Inferior parietal cortex (tissue), 1 donor: ENCODE measurements at regions not wholly inside any gene's neighbourhood (a gene's known extent, or its start where the extent isn't known, plus 50 kb on each side); places are given as distances from the start of the nearest gene placed in this dataset.
"Not testable (repeated sequence)": the region's sequence is repeated elsewhere in the genome, so short reads cannot be mapped to it uniquely, and the experiment has no call there.

Experiments
- DNase-seq: peaks from one replicate; pipeline ENCODE4 v3.0.0-alpha.2; 2016; ENCODE audit errors: extremely low spot score

DNA sequence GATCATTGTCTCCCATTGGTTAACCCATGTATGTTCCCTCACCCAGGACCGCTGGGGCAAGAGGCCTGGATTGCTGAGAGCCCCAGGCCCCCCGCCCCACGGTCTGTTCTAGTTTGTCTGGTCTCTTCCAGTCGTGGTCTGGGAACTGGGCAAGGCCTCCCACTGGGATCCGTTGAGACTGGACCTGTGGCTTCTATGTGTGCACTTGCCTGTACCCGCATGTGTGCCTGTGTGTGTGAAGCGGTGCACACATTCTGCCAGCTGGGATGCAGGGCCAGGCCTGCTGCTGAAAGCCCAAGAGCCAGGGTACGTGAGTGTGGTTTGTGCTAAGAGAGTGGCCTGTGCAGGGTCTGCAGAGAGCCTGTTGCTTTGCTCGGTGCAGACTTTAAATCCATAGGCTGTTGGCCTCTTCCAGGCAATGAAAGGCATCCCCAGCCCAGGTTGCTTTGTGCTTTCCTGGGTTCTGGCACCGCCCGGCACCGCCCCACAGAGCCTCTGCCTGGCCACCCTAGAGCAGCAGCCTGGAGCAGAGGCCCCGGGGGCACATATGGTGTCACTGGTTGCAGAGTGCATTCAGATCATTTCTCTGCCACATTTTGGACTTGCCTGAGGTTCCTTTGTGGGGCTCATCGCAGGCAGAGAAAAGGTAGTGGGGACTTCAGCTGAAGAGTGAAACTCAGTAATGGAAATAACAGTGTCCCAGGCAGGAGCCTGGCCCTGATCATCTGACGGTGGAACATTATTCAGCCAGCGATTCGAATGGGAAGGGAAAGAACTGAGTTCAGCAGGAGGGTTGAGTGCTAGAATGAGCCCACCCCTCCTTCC, 215.5 kb downstream of the GLRX3 start:
- no peak for DNase-seq

DNA sequence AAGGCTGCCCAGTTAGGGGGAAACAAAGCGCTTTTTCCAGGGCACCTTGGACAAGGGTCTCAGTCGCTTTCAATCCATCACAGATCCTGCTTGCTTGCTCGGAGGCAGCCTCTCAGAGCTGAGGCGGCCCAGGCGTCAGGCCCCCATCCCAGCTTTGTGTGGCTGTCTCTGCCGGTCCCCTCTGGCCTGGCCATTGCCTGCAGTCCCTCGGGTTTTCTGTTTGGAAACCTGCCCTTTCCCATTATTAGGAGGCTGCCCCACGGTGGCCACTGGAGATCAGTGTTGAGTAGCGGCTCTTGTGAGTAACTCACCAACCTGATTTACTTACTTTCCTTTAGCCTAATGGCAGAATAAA, 216.1 kb downstream of the GLRX3 start:
- no peak for DNase-seq

DNA sequence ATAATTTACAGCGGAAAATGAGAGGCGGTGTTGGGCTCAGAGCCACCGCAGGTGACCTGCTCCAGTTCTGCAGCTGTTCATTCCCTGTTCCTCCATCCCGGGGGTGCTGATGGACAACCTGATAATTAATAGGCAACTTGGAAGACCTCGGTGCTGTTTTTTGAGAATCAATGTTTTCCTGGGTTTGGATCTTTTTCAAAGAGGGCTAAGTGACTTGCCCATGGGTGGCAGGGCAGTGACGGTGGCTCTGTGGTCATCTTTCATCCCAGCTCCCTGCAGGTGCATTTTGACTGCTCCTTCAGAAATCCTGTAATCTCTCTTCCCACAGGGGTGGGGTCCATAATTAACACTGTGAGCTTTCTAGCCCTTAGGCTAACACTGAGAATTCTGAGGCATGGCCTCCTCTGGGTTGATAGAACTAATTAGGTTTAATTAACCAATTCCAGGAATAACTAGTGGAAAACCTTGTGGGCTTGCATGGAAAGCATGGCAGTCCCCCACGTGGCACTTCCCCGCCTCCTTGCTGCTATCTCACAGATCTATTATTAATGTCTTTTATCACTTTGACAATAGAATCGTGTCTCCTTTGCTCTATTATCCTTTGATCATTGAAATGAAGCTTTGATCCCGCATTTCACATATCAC, 217.9 kb downstream of the GLRX3 start:
- DNase-seq, result no peak

DNA sequence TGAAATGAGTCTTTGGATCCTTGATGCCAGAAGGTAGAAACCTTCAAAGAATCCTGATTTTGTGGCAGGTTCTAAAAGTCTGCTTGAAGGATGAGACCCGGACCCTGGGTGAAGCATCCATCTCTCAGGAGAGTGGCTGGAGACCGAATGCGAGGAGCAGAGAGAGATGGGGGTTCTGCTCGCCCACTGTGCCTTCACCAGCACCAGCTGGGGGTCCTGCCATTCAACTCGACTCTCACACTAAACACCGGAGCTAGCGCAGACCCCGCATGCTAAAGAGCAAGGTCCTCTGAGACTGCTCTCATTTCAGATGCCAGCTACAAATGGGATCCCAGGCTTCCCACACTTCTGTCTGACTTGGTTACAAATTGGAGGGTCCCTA, 218.4 kb downstream of the GLRX3 start:
- DNase-seq, result no peak

DNA sequence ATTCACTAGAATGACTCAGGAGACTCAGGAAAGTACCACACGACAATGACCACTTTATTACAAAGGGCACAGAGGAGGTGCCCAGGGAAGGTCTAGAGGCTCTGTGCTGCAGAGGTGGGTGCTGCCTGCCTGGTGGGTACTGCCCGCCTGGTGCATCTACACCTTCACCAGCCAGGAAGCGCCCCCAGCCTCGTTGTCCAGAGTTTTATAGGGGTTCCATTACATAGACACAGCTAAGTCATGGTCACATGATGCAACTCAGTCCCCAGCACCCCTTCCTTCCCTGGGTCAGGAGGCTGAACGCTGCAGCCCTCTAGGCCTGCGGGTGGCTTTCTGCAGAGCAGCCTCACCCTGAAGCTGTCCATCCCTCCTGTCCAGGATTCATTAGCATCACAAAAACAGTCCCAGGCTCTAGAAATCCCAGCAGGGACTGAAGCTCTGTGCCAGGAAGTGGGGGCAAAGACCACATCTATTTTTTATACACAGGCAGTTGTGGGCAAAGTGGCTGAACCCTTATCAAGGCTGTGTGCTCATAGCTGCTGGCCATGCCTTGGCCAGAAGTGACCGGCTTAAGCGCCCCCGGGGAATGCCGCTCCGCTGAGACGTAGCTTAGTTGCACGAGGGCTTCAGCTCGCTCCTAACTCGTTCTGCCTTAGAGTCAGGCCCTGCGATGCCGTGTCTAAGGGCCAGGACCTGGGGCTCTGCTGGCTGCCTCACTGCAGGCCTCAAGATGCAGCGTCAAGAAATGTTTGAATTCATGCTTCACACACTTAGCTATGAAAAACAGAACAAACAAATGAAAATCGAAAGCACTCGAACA, 219.0 kb downstream of the GLRX3 start:
- DNase-seq, result no peak

DNA sequence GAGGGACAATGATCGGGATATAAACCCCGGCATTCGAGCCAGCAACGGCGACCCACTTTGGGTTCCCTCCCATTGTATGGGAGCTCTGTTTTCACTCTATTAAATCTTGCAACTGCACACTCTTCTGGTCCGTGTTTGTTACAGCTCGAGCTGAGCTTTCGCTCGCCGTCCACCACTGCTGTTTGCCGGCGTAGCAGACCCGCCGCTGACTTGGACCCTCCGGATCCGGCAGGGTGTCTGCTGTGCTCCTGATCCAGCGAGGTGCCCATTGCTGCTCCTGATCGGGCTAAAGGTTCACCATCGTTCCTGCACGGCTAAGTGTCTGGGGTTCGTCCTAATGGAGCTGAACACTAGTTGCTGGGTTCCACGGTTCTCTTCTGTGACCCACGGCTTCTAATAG, 220.2 kb downstream of the GLRX3 start:
- not testable (repeated sequence) for DNase-seq

DNA sequence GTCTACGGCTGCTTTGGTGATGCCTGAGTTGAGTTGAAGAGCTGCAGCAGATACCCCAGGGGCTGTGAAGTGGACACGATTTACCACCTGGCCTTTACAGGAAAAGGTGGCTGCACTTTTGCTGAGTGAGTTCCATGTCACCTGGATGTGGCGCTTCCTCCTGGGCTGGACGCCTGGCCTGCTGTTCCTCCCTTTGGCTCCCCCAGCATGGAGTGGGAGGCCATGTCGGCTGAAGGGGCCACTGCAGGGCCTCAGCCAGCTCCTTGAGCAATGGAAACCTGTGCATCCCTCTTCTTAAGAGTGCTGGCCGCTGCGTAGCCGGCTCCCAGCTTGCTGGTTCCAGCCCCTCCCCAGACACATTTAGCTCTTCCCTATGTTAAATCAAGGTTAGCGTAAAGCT, 221.0 kb downstream of the GLRX3 start:
- no peak for DNase-seq

DNA sequence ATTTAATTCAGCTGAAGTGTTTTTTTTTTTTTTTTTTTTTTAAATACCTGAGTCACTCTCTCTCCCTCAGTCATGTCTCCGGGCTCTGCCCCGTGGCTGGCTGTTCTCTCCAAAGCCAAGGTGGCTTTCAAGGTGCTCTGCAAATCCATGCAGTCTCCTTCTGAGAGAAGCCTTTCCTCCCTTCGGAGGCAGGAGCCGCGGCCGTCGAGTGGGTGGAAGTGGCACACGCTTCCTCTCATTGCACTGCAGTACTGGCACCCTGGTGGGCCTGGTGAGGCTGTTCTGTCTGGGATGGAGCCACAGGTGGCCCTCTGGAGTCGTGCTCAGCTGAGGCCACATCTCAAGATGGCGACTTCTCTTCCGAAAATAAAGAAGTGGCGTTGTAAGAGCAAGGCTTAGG, 221.8 kb downstream of the GLRX3 start:
- no peak for DNase-seq

DNA sequence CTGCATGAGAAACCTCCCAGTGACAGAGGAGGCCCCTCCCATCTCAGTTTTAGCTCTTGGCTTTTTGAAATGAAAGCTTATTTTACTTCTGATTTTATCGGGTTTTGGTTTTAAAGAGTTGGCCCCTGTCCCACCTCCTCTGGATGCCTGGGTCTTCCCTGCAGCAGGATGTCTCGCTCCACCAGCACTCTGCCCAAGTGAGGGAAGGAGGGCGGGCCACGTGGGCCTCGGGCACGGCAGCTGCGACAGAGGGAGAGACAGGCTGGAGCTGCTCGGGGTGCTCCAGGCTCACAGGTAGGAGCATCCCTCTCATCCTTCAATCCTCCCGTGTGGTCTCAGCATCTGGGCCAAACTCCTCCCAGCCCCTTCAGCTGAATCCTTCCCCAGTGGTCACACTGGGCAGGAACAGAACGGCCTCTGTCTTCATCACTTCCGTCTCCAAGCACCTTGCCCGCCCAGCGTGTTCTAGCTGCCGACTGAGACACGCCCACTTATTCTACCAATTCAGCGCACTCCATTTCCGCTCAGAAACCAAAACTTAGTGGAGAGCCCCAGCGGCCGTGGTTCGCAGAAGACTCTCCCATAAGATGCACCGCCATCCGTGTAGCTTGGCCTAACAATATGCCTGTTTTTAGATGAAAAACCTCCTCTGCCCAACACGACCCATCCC, 222.9 kb downstream of the GLRX3 start:
- no peak for DNase-seq

DNA sequence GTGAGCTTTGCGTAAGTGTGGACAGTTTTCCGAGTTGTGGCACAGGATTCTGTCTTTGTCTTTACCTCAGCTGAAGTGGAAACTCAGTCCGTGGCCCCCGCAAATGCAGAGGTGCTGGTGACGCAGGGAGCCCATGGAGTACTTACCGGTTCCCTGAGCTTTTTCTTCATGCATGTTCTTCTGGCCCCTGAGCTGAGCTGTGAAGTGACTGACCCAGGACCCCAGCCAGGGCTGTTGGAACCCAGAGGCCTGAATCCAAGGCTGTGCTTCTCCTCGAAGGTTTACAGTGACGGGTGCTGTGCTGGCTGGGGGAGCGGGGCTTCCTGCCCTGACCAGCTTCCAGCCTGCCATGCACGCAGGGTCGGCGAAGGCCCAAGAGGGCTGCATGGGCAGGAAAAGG, 223.5 kb downstream of the GLRX3 start:
- no peak for DNase-seq

DNA sequence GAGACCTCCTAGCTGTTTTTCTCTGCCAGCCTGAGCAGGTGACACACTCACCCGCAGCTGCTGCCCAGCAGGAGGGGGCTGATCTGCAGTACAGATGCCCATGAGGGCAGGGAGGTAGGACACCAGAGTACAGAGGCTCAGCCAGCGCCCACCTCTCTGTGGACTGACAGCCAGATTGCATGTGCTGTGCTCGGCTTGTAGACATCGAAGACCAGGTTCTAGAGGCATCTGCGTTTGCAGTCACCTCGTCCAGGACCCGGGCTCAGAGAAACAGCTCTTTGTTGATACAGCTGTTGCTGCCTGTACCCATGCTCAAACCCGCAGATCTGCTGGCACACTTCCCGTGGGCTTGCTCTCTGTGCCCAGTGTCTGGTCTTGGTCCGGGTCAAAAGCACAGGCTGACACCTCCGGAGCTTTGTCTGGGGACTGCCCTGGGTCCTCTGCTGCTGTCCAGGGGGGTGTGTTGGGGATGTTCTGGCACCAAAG, 224.7 kb downstream of the GLRX3 start:
- no peak for DNase-seq

DNA sequence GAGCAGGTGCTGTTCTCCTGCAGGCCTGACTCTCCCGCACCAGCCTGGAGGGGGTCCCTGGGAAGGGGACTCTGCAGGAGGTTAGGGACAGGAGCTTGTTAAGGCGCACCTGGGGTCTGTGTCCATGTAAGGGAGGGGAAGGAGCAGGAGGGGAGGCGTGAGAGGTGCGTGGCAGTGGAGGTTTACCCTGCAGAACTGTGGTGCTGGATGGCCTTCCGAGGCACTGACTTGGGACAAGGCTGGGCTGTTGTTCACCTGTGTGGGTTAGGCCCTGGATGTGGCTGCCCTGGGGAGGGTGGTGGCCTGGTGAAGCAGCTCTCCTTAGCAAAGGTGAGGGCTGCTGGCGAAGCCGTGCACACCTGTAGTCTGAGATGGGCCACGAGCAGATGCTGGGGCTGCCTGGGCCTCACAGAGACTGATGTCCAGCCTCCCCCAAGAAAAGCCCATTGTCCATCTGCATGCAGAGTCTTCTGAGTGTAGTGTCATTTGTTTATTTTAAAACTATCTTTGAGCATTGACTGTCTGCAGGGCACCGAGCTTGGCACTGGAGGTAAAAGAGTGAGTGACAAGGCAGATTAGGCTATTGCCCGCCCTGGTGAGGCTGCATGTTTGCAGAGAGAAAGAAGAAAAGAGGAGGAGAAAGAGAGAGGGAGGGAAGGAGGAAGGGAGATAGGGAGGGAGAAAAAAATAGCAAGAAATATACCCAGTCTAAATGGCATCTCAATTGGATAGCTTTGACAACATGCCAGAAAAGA, 225.3 kb downstream of the GLRX3 start:
- no peak for DNase-seq

DNA sequence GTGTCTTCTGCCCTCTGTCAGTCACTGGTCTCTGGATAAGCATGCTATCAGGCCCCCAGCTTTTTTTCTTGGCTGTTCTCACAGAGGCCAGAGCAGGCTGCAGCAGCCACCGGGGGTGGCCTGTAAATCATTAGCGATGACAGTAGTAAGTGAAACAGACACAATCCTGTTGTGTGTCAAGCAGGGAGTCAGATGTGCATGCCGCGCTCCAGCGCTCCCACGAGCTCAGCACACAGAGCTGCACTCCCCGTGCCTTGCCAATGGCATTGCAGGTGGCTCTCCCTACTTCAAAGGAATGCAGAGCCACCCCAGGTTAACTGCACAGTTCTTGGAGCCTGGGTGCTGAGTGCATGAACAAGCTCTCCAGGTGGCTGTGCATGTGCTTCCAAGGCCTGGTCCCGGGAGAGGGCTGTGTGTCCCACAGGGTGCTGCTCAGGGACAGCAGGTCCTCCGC, 226.1 kb downstream of the GLRX3 start:
- DNase-seq, result no peak

DNA sequence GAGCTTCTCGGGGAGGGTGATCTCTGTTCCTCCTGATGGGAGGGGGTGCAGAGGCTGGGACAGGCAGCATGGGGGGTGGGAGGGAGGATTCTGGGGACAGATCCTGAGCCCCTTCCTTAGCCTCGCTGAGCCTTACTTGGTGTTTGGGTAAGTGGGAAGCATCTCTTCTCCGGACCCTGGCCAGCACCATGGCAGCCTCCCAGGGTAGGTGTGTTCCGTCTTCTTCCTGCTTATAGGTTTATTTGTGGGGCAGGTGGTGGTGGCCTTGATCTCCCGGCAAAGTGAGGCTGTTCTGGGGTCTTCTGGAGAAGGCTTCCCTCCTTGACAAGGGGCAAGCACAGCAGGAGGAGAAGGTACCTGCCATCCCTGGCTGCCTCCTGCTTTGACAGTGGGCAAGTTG, 226.9 kb downstream of the GLRX3 start:
- no peak for DNase-seq

DNA sequence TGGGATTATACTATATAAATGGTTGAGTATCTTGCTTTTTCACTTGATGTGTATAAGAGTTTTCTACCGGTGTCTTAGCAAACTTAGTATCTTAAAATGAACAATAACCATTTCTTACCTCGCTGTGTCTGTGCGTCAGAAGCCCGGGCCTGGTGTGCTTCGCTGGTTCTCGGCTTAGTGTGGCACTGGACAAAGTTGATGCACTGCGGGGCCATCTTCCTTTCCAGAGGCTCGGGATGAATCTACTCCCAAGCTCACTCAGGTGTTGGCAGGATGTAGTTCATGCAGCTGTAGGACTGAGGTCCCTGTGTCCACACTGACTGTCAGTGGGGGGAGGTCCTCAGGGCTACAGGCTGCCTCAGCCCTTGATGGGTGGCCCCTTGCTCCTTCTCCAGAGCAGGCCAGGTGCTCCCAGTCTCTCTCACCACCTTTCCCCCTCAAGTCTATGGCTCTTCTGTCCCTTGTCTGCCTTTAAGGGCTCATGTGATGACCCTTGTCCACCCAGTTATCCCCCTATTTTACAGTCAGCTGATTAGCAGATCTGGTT, 227.8 kb downstream of the GLRX3 start:
- no peak for DNase-seq

DNA sequence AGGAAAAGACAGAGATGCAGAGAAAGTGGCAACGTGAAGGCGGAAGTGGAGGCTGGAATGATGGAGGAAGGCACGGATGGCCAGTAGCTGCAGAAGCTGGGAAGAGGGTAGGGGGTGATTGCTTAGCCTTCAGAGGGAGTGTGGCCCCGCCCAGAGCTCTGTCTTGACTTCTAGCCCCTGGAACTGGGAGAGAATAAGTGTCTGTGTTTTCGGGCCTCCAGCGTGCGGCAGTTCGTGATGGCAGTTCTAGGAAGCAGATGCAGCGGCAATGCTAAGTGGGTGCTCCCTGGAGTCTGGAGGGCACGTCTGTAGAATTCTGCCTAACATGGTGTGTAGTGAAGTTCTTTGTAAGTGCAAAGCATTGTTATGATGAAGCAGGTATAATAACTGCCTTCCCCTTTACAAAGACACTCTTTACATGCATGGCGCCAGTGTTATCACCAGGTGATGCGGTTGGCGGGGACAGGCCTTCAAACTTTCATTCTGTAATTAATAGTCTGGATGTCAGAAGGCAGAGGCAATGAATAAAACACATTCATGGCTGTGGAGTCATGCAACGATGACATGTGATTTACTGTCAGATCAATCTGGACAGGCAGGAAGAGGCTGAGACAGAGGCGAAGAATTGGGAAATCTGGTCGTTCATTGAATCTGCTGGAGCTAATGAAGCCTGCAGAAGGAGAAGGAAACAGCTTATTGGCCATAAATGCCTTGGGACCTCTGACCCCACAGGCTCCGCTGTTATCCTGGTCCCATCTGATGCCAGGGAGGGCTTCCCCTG, 228.6 kb downstream of the GLRX3 start:
- DNase-seq, result no peak

DNA sequence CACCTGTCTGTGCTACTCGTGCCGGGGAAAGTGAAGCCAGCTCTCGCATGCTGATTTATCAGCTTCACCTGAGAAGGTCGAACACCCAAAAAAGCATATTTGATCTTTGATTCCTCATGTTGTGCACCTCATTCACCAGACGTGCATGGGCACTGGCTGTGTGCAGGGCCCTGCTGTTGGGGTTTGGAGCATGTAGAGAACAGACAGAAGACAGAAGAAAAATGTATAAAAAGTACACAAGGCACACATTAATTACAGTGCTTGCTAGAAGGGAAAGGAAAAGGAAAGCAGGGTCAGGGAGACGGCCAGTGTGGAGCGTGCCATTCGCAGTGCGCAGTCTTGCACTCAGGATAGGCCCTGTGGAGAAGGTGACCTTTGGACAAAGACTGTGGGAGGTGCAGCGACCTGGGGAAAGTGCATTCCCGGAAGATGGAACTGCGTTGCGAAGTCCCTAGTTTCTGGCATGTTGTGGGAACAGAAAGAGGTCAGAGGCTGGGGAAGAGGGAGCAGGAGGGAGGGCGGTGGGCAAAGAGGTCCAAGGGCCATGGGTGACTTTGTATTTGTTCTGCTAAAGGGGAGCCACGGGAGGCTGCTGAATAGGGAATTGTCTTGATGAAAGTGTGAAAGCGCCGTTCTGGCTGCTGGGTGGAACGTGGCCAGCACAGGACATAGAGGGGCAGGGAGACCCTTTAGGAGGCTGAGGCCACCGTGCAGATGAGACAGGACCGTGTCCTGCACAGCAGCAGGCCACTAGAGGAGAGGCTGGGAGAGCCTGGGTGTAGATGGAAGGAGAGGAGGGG, 232.8 kb downstream of the GLRX3 start:
- DNase-seq, result no peak

DNA sequence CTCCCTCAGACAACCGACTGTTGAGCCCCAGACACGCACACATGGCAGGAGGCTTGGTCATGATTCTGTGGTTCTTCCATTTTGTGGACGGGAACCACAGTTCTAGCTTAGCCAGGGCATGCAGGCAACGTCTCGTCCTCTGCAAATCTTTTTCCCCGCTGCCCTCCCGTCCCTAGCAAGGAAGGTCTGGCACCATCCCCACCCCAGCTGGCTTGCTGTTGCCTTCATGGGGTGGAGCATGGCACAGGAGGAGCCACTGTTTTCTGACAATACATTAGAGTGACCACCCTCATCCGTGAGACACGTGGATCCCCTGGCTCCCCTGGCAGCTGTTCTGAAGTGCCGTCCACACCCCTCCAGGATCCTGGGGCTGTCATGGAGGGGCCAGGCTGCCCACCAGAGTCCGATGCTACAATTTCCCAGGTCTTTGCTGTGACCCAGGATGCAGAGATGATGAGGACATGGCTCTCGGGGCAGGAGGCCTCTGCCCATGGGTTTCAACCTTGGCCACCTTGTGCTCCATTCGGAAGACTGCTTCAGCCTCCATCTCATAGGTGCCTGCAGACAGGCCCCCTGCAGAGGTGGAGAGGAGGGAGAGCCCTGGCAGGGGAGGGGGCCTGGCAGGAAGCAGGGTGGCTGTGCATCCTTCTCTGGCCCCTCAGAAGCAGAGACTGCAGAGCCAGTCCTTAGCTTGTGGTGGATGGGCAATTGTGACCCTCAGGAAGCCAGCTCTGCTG, 233.6 kb downstream of the GLRX3 start:
- no peak for DNase-seq

DNA sequence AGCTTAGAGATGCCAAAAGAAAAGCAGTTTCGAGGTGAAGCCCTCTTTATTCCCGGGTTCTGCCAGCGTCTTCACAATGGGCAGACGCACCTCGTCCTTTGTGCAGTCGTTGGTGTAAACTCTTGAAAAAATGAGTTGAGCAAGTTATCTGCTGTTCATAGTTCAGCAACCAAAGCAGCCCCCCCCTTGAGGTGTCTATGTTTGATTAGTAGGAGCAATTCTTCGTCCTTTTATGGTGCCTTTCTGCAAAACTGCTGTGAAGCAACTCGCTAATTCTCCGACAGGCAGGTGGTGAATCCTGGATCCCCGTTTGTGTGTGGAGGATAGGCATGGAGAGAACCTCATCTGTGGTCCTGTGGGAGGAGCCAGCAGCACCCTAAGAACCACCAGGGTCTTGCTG, 234.5 kb downstream of the GLRX3 start:
- no peak for DNase-seq
